ENCODE measurements at regions not wholly inside any gene's neighbourhood (a gene's known extent, or its start where the extent isn't known, plus 50 kb on each side); places are given as distances from the start of the nearest gene placed in this dataset.
A peak's percentile ranks its signal among the peaks of the same experiment; 100 is the strongest.

GRCh38 chr16:73663720-73664119 is 615.8 kb upstream of the ZFHX3 start:
- DNase-seq, result no peak

GRCh38 chr16:73636196-73636595 is 588.3 kb upstream of the ZFHX3 start:
- no peak for DNase-seq

GRCh38 chr16:73629011-73629410 is 581.1 kb upstream of the ZFHX3 start:
- no peak for DNase-seq

- DNase-seq, result no peak
Observed at GRCh38 chr16:73617738-73618137, 569.8 kb upstream of the ZFHX3 start.

- no peak for DNase-seq
Observed at GRCh38 chr16:73616770-73617169, 568.8 kb upstream of the ZFHX3 start.

- peak; percentile 78 for DNase-seq
Observed at GRCh38 chr16:73616166-73616753, 568.3 kb upstream of the ZFHX3 start.

- no peak for DNase-seq
Observed at GRCh38 chr16:73615071-73615940, 567.4 kb upstream of the ZFHX3 start.

GRCh38 chr16:73614131-73614530 is 566.2 kb upstream of the ZFHX3 start:
- DNase-seq, result no peak

- peak; percentile 32 to 48 for DNase-seq
Observed at GRCh38 chr16:73610605-73611156, 562.8 kb upstream of the ZFHX3 start.

- DNase-seq, result peak; percentile 39 to 51
Observed at GRCh38 chr16:73610160-73610559, 562.2 kb upstream of the ZFHX3 start.

GRCh38 chr16:73608911-73609310 is 561.0 kb upstream of the ZFHX3 start:
- DNase-seq, result no peak

GRCh38 chr16:73605309-73605708 is 557.4 kb upstream of the ZFHX3 start:
- no peak for DNase-seq

- DNase-seq, result no peak
Observed at GRCh38 chr16:73601911-73602310, 554.0 kb upstream of the ZFHX3 start.

- DNase-seq, result no peak
Observed at GRCh38 chr16:73599870-73600269, 551.9 kb upstream of the ZFHX3 start.

GRCh38 chr16:73599351-73599750 is 551.4 kb upstream of the ZFHX3 start:
- no peak for DNase-seq

GRCh38 chr16:73584157-73584556 is 536.2 kb upstream of the ZFHX3 start:
- DNase-seq, result no peak

GRCh38 chr16:73572135-73572828 is 524.4 kb upstream of the ZFHX3 start:
- no peak for DNase-seq

GRCh38 chr16:73569266-73569980 is 521.5 kb upstream of the ZFHX3 start:
- DNase-seq, result no peak

- DNase-seq, result no peak
Observed at GRCh38 chr16:73568769-73569168, 520.8 kb upstream of the ZFHX3 start.

GRCh38 chr16:73565925-73566324 is 518.0 kb upstream of the ZFHX3 start:
- DNase-seq, result no peak

GRCh38 chr16:73565263-73565662 is 517.3 kb upstream of the ZFHX3 start:
- no peak for DNase-seq

GRCh38 chr16:73563709-73564108 is 515.8 kb upstream of the ZFHX3 start:
- no peak for DNase-seq

GRCh38 chr16:73560497-73560896 is 512.6 kb upstream of the ZFHX3 start:
- DNase-seq, result no peak
